ENCODE measurements at regions not wholly inside any gene's neighbourhood (a gene's known extent, or its start where the extent isn't known, plus 50 kb on each side); places are given as distances from the start of the nearest gene placed in this dataset.
"Not testable (repeated sequence)": the region's sequence is repeated elsewhere in the genome, so short reads cannot be mapped to it uniquely, and the experiment has no call there.

DNA sequence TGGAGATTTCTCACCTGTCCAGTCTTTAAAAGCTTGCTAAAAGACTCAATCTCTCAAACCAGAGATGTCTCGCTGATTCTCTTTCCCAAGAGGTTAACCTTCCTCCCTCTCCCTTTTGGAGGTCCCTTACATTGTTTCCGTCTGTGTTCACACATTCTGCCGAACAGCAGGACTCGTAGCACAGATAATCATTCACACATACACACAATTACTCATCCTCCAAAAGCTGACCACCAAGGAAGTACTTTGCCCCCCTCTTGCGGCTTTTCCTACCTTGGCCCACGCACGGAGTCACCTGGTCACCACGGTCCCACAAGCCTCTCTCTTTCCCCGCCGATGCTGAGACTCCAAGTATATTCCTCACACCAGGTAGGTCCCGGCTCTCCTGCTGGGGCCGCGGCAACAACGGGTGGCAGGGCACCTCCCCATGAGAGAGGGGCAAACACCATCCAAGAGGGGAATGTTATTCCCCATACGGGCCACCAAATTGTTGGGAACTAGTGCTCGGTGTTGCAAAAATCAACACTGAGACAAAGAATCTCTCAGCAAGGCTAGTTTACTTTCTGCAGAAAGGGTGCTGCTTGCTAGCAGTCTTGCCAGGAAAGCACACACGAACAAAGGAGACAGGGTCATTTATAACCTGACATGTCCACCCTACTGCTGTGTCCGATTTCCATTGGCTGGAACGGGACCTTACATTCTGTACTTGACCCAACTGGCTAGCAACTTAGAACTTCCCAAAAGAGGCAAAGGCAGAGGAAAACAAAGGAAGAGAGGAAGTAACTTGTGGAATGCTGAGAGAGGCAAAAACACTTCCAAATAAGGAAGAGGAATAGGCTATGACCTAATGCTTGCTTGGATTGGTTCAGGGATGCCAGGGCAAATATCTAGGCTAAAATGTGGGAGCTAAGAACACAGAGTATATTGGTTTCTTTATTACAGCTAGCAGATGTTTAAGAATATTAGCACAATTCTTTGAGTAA, 102.1 kb upstream of the NECTIN3 start:
- Mint-ChIP-seq H3K27me3 (no peaks in the 10 kb centered on the region), H3K27ac (no peak overlapping the region), H3K36me3 (ENCODE audit: low read depth) (no peaks in the 10 kb centered on the region), H3K4me3 (no peak overlapping the region), H3K4me1 (peaks cover 6% of the 10 kb centered on the region)
- DNase-seq (no peak), ATAC-seq (no peak)
- peaks cover 5% of the 10 kb centered on the region for H3K9me3 ChIP-seq (ENCODE audit: control insufficient read depth, low read length, poor library complexity, severe bottlenecking)

DNA sequence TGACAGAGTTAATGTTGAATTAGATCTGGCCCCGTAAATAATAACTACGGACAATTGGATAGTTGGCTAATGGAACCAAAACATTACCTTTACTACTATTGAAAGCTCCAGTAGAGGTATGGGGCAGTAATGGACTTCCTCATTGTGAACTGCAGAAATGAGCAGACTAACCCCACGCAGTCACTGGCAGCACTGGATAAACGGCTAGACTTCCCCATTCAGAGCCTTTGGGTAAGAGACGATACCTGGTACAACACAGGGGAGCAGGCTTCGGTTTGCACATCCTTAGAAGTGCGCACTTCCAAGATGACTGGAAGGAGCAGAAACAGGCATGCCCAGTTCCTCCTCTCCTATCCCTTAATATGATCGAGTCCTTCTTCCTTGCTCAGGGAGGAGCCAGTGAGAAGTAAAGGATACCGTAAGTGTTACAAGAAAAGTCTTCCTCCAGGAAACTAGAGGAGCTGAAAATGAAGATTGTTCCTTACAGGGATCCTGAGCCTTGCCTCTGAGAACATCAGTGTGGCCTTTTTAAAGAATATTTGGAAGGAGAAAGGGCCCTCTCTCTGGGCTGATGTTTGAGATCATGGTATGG, 100.5 kb upstream of the NECTIN3 start:
- DNase-seq (no peak), ATAC-seq (no peak)
- no peaks in the 10 kb centered on the region for H3K36me3 Mint-ChIP-seq (ENCODE audit: low read depth)
- no peak overlapping the region for H3K27ac Mint-ChIP-seq
- no peak overlapping the region for H3K4me3 Mint-ChIP-seq
- peaks cover 6% of the 10 kb centered on the region for H3K4me1 Mint-ChIP-seq
- no peaks in the 10 kb centered on the region for H3K27me3 Mint-ChIP-seq
- H3K9me3 ChIP-seq (ENCODE audit: control insufficient read depth, low read length, poor library complexity, severe bottlenecking), result no peaks in the 10 kb centered on the region

DNA sequence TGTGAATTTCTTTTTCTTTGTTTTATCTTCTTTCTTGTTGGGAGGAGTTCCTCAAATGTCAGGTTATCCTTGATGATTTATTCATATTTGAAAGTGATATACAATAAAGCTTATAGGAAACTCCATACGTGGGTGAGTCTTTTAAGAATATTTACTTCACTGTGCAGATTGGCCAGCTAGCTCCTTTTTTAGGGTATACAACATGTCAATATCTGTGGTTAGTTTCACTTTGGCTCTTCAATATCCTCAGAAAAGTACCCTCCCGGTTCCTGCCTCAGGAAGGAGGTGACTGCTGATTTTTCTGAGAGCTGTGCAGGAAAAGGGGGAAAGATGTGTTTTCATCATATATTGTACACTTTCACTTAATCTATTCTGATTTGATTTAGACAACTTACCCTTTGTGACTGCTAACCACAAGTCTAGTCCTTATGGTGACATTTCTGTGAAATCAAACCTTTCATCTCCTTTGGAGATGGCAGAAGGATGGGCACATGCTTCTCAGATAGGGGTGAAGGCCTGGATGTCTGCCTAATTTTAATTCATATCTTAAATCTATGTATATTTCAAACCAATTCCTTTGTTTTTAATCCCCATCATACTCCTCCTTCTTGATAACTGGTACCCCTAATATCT, 98.2 kb upstream of the NECTIN3 start:
- no peaks in the 10 kb centered on the region for H3K9me3 ChIP-seq (ENCODE audit: control insufficient read depth, low read length, poor library complexity, severe bottlenecking)
- ATAC-seq (no peak), DNase-seq (no peak)
- H3K27ac Mint-ChIP-seq, result no peak overlapping the region
- no peaks in the 10 kb centered on the region for H3K36me3 Mint-ChIP-seq (ENCODE audit: low read depth)
- no peaks in the 10 kb centered on the region for H3K27me3 Mint-ChIP-seq
- H3K4me3 Mint-ChIP-seq, result no peak overlapping the region
- H3K4me1 Mint-ChIP-seq, result peaks cover 6% of the 10 kb centered on the region

DNA sequence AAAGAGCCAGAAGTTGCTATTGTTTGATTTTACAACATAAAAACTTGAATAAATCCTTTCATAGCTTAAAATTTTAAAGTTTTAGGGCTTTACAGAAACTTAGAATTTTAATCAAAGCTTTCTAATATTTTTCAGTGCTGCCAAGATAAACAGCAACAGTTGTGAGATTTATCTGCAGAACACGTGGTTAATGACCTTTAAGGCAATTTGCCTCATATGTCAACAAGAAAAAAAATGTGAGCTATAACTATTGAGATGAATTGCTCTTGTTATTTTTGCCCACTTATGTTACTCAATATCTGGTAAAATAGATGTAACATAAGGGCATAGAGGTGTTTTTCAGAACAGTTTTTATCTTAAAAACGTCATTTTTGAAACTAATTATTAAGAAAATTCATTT, 96.7 kb upstream of the NECTIN3 start:
- Mint-ChIP-seq H3K27ac (no peak overlapping the region), H3K36me3 (ENCODE audit: low read depth) (no peaks in the 10 kb centered on the region), H3K27me3 (no peaks in the 10 kb centered on the region), H3K4me1 (peaks cover 6% of the 10 kb centered on the region), H3K4me3 (no peak overlapping the region)
- ATAC-seq (no peak), DNase-seq (no peak)
- H3K9me3 ChIP-seq (ENCODE audit: control insufficient read depth, low read length, poor library complexity, severe bottlenecking), result no peaks in the 10 kb centered on the region

DNA sequence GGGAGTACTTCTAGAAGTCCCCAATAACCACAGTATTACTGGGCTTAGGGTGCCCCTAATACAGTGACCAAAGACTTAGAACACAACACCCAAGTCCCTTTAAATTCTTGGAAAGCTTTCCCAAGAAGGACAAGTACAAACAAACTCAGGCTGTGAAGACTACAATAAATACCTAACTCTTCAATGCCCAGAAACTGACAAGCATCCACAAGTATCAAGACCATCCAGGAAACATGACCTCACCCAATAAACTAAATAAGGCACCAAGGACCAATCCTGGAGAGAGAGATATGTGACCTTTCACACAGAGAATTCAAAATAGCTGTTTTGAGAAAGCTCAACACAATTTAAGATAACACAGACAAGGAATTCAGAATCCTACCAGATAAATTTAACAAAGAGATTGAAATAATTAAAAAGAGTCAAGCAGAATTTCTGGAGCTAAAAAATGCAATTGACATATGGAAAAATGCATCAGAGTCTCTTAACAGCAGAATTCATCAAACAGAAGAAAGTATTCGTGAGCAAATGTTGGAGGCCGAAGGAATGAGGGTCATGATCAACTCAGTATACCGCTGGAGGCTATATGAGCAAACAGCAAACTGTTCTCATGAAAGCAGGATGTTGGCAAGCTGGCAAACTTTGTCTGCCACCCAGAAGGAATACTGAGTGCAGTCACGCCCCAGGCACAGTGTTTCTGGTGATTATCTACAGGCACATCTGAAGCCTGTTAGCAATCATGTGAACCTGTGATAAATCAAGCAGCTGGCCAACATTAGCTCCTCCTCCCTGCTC, 87.0 kb upstream of the NECTIN3 start:
- H3K4me1 Mint-ChIP-seq, result no peaks in the 10 kb centered on the region
- no peak overlapping the region for H3K4me3 Mint-ChIP-seq
- no peaks in the 10 kb centered on the region for H3K27me3 Mint-ChIP-seq
- H3K9me3 ChIP-seq (ENCODE audit: control insufficient read depth, low read length, poor library complexity, severe bottlenecking), result no peaks in the 10 kb centered on the region
- DNase-seq, result no peak
- ATAC-seq, result no peak
- H3K27ac Mint-ChIP-seq, result no peak overlapping the region
- no peaks in the 10 kb centered on the region for H3K36me3 Mint-ChIP-seq (ENCODE audit: low read depth)

DNA sequence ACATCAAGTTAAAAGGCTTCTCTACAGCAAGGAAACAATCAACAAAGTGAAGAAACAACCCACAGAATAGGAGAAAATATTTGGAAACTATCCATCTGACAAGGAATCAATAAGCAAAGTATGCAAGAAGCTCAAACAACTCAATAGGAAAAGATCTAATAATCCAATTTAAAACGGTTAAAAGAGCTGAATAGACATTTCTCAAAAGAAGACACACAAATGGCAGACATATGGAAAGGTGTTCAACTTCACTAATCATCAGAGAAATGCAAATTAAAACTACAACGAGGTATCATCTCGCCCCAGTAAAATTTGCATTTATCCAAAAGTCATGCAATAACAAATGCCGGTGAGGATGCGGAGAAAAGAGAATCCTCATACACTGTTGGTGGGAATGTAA, 82.2 kb upstream of the NECTIN3 start:
- DNase-seq (no peak), ATAC-seq (no peak)
- H3K4me3 Mint-ChIP-seq, result no peak overlapping the region
- no peaks in the 10 kb centered on the region for H3K9me3 ChIP-seq (ENCODE audit: control insufficient read depth, low read length, poor library complexity, severe bottlenecking)
- H3K27me3 Mint-ChIP-seq, result no peaks in the 10 kb centered on the region
- H3K27ac Mint-ChIP-seq, result no peak overlapping the region
- no peaks in the 10 kb centered on the region for H3K36me3 Mint-ChIP-seq (ENCODE audit: low read depth)
- no peaks in the 10 kb centered on the region for H3K4me1 Mint-ChIP-seq

DNA sequence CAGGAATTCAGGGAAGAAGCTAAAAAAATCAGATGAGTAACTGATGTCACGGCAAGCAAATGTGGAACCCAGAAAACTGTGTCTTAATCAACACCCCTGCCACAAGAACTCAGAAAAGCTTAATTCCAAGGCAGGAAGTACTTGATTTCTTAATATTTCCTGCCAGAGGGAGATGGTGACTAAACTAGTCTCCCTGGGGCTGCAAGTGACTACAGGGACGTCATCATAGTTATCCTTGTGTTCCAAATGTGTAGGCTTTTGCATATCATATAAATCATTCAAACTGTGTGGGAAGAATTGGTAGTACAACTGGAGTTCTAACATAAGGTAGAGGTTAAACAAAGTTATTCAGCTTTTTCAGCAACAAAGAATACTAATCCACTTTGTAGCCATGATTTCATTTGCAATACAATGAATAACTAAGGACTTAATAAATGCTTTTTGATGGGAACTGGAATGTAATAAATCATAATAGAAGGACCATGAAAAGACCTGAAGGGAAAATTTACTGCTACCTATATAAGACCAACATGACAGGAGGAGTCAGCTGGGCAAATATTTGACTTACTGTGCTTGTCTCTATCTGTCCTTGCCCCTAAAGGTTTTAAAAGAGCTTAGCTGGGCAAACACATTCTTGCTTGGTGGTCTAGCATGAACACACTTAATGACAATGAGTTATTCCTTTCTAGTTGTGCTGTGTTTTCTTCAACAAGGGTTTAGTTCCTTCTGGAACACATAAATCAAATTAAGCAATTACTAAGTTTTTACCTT, 76.0 kb upstream of the NECTIN3 start:
- no peaks in the 10 kb centered on the region for H3K9me3 ChIP-seq (ENCODE audit: control insufficient read depth, low read length, poor library complexity, severe bottlenecking)
- DNase-seq, result no peak
- Mint-ChIP-seq H3K4me3 (no peak overlapping the region), H3K27ac (no peak overlapping the region), H3K36me3 (ENCODE audit: low read depth) (no peaks in the 10 kb centered on the region), H3K27me3 (no peaks in the 10 kb centered on the region), H3K4me1 (peaks cover 3% of the 10 kb centered on the region)
- no peak for ATAC-seq

DNA sequence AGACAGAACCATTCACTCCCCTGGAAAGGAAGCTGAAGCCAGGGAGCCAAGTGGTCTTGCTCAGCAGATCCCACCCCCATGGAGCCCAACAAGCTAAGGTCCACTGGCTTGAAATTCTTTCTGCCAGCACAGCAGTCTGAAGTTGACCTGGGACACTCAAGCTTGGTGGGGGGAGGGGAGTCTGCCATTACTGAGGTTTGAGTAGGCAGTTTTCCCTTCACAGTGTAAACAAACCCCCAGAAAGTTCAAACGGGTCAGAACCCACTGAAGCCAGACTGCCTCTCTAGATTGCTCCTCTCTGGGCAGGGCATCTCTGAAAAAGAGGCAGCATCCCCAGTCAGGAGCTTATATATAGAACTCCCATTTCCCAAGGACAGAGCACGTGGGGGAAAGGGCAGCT, 72.8 kb upstream of the NECTIN3 start:
- H3K36me3 Mint-ChIP-seq (ENCODE audit: low read depth); H3K27ac Mint-ChIP-seq; H3K4me3 Mint-ChIP-seq; ATAC-seq; H3K4me1 Mint-ChIP-seq; H3K27me3 Mint-ChIP-seq; DNase-seq; H3K9me3 ChIP-seq (ENCODE audit: control insufficient read depth, low read length, poor library complexity, severe bottlenecking): not testable (repeated sequence)

DNA sequence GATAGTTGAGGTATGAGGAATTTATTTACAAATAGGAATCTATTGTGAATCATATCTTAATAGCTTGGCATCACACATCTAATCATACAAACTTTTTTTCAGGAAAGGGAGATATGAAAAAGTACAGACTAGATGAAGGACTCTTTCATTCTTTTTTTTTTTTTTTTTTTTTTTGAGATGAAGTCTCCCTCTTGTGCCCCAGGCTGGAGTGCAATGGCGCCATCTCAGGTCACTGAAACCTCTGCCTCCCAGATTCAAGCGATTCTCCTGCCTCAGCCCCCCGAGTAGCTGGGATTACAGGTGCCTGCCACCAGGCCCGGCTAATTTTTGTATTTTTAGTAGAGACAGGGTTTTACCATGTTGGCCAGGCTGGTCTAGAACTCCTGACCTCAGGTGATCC, 65.1 kb upstream of the NECTIN3 start:
- H3K4me1 Mint-ChIP-seq; DNase-seq; H3K4me3 Mint-ChIP-seq; H3K27ac Mint-ChIP-seq; ATAC-seq; H3K9me3 ChIP-seq (ENCODE audit: control insufficient read depth, low read length, poor library complexity, severe bottlenecking); H3K36me3 Mint-ChIP-seq (ENCODE audit: low read depth): not testable (repeated sequence)
- H3K27me3 Mint-ChIP-seq, result peaks cover 14% of the 10 kb centered on the region

DNA sequence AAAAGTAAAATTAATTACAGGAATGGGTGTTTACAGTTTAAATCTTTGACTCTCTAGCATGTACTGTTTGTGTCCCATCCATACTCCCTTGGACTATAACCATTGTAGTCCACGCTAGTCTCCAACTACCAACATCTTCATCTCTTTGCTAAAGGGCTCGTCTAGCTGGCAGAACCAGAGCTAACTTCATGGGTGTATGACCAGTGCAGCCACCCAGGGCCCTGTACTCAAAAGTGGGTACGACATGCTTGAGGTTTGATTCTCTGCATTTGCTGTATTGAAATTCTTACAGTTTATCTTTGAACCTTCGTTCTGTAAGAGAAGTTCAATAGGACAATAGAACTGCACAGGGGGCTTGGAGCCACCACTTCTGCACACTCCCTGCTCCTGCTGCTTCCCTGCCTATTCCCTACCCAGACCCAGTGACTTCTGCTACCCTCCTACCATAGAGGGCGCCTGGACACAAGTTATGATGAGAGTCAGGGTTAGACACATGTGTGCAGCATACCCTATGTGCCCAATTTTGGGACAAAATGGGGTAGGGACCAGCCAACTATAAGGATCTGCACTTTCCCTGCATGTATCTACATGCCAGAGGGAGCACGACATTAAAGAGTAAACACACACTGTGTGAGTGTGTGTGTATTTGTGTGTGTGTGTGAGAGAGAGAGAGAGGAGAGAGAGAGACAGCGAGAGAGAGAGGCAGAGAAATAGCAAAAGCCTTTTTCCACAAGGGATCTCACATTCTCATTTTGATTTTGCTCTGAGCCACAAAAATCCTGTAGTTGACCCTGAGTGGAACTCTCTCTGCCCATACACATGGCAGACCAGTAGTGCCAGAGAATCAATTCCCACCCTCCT, 59.0 kb upstream of the NECTIN3 start:
- Mint-ChIP-seq H3K4me3 (no peak overlapping the region), H3K27me3 (peaks cover 14% of the 10 kb centered on the region), H3K27ac (no peak overlapping the region), H3K4me1 (no peaks in the 10 kb centered on the region), H3K36me3 (ENCODE audit: low read depth) (no peaks in the 10 kb centered on the region)
- DNase-seq (no peak), ATAC-seq (no peak)
- no peaks in the 10 kb centered on the region for H3K9me3 ChIP-seq (ENCODE audit: control insufficient read depth, low read length, poor library complexity, severe bottlenecking)

Data from T-helper 17 cell (primary cell).